Endothelial cell of umbilical vein (primary cell): ENCODE measurements at regions not wholly inside any gene's neighbourhood (a gene's known extent, or its start where the extent isn't known, plus 50 kb on each side); places are given as distances from the start of the nearest gene placed in this dataset.

Source experiments
- BruUV-seq: library from RNA; stranded (reverse); fragments of 400-500 nt; replicated peaks from 2 replicates; lab custom pipeline; 2021; lab: Mats Ljungman, UMichigan
- CTCF ChIA-PET: fragments of 300-600, 350-600 bp; sonication (Branson Sonifier 250); formaldehyde crosslinking; loops from one replicate; lab custom pipeline; 2021; ENCODE audit warnings: antibody characterized with exemption, inconsistent platforms; lab: Charles Lee
- POLR2A ChIA-PET: fragments of 300-600, 350-600 bp; sonication (Branson Sonifier 250); formaldehyde crosslinking; loops from one replicate; lab custom pipeline; 2021; ENCODE audit warnings: antibody characterized with exemption, inconsistent platforms; lab: Charles Lee
- DNase-seq: peaks from one replicate; pipeline ENCODE4 v3.0.0-alpha.2; 2011; ENCODE audit warnings: low read depth, low spot score
- FAIRE-seq: peaks from 2 replicates; lab custom pipeline; 2011; peaks lifted over from hg19 to GRCh38; lab: Jason Lieb, UNC
- H2AFZ ChIP-seq: 2 replicates; pipeline ENCODE4 v1.6.0; 2012; ENCODE audit warnings: low read depth, low read length, control low read depth, inconsistent platforms
- H3K27ac ChIP-seq: 2 replicates; pipeline ENCODE4 v1.5.1; 2011; ENCODE audit warnings: low read depth, mild to moderate bottlenecking, control low read depth, low read length, moderate library complexity; ENCODE audit not compliant: insufficient read depth
- H3K27me3 ChIP-seq, 2 experiments: 2 replicates each; pipeline versions ENCODE4 v1.6.0 to v1.6.1; 2011; ENCODE audit warnings: low read length in 2 of 2, mixed read lengths in 1 of 2; ENCODE audit not compliant: control insufficient read depth in 2 of 2, insufficient read depth in 2 of 2
- H3K36me3 ChIP-seq, 2 experiments: 2 replicates in 1 of 2; 3 replicates in 1 of 2; pipeline ENCODE4 v1.5.1; 2011; ENCODE audit warnings: low read length in 2 of 2, mild to moderate bottlenecking in 1 of 2, moderate library complexity in 1 of 2; ENCODE audit not compliant: control insufficient read depth in 2 of 2, insufficient read depth in 2 of 2; ENCODE audit errors: extremely low read depth in 1 of 2
- H3K4me1 ChIP-seq: 3 replicates; pipeline ENCODE4 v1.5.1; 2011; ENCODE audit warnings: mild to moderate bottlenecking, low read length; ENCODE audit not compliant: control insufficient read depth, insufficient read depth; ENCODE audit errors: extremely low read depth
- H3K4me2 ChIP-seq: 2 replicates; pipeline ENCODE4 v1.6.1; 2011; ENCODE audit warnings: low read length, control low read depth, mixed read lengths; ENCODE audit not compliant: insufficient read depth
- H3K4me3 ChIP-seq, 3 experiments: fragments of 200-600 bp in 1 of 3; sonication (generic), shearing (Covaris generic) in 1 of 3; replicated peaks in 1 of 3; 2 replicates each; pipeline ENCODE4 v1.5.1; 2011 to 2016; ENCODE audit warnings: control low read depth in 3 of 3, low read length in 3 of 3, mild to moderate bottlenecking in 2 of 3, inconsistent platforms in 1 of 3, low read depth in 1 of 3, moderate library complexity in 1 of 3; ENCODE audit not compliant: insufficient read depth in 1 of 3
- H3K79me2 ChIP-seq: 2 replicates; pipeline ENCODE4 v1.6.0; 2012; ENCODE audit warnings: low read length, inconsistent platforms; ENCODE audit not compliant: control insufficient read depth, insufficient read depth
- H3K9ac ChIP-seq: replicated peaks from 2 replicates; pipeline ENCODE3; 2011; ENCODE audit warnings: low read length, control low read depth; ENCODE audit not compliant: insufficient read depth; ENCODE audit errors: extremely low read depth
- H3K9me1 ChIP-seq: replicated peaks from 3 replicates; pipeline ENCODE4 v1.6.0; 2011; ENCODE audit warnings: mild to moderate bottlenecking, low read length; ENCODE audit not compliant: control insufficient read depth, insufficient read depth; ENCODE audit errors: extremely low read depth
- H3K9me3 ChIP-seq: replicated peaks from 2 replicates; pipeline ENCODE4 v1.5.1; 2012; ENCODE audit warnings: low read length, inconsistent platforms; ENCODE audit not compliant: control insufficient read depth, insufficient read depth
- H4K20me1 ChIP-seq: replicated peaks from 2 replicates; pipeline ENCODE3; 2011; ENCODE audit warnings: mild to moderate bottlenecking, low read length; ENCODE audit not compliant: control insufficient read depth, insufficient read depth; ENCODE audit errors: extremely low read depth
- CTCF ChIP-seq, 2 donors: IDR thresholded peaks; 1 replicate in 1 of 2; 2 replicates in 1 of 2; pipeline ENCODE4 v1.5.1; 2011; ENCODE audit warnings: low read length in 2 of 2, mild to moderate bottlenecking in 2 of 2, moderate library complexity in 2 of 2, control low read depth in 1 of 2, inconsistent platforms in 1 of 2, low read depth in 1 of 2; ENCODE audit not compliant: insufficient read depth in 1 of 2; ENCODE audit errors: extremely low read depth in 1 of 2
- EZH2 ChIP-seq: IDR thresholded peaks from 2 replicates; pipeline ENCODE4 v1.6.1; 2012; ENCODE audit warnings: borderline replicate concordance, low read depth, mild to moderate bottlenecking, moderate library complexity, low read length, inconsistent platforms; ENCODE audit not compliant: severe bottlenecking
- FOS ChIP-seq: IDR thresholded peaks from 2 replicates; pipeline ENCODE4 v1.6.1; 2011; ENCODE audit warnings: mild to moderate bottlenecking, low read length, moderate library complexity, borderline replicate concordance; ENCODE audit not compliant: insufficient read depth
- GATA2 ChIP-seq: IDR thresholded peaks from 2 replicates; pipeline ENCODE4 v1.7.0; 2011; ENCODE audit warnings: low read depth, mild to moderate bottlenecking, moderate library complexity, mixed read lengths, low read length; ENCODE audit not compliant: insufficient read length, insufficient read depth
- JUN ChIP-seq: IDR thresholded peaks from 2 replicates; pipeline ENCODE4 v1.6.1; 2011; ENCODE audit warnings: borderline replicate concordance, low read depth; ENCODE audit not compliant: insufficient read length, insufficient read depth
- MAX ChIP-seq: IDR thresholded peaks from 2 replicates; pipeline ENCODE4 v1.6.1; 2011; ENCODE audit not compliant: insufficient read depth, insufficient read length
- MYC ChIP-seq: IDR thresholded peaks from one replicate; pipeline ENCODE4 v1.6.1; 2011; ENCODE audit warnings: mild to moderate bottlenecking, low read depth, low read length
- POLR2A ChIP-seq: IDR thresholded peaks from 2 replicates; pipeline ENCODE4 v1.6.1; 2012; ENCODE audit warnings: low read depth, mild to moderate bottlenecking, control low read depth, low read length
- POLR2AphosphoS5 ChIP-seq: IDR thresholded peaks from 2 replicates; pipeline ENCODE4 v1.6.1; 2012; ENCODE audit warnings: low read depth, mild to moderate bottlenecking, control low read depth, low read length, moderate library complexity; ENCODE audit not compliant: insufficient read depth
- dilution Hi-C: fragments of 300-500 bp; cut with MboI; formaldehyde crosslinking; loops from one replicate; pipeline ENCODE4 v1.15.0; 2019; ENCODE audit warnings: low sequenced_read_pairs; ENCODE audit not compliant: extremely low pct_ligation_motif_present
- intact Hi-C: fragments of 100-400 bp; cut with micrococcal nuclease; formaldehyde crosslinking; loops from one replicate; pipeline ENCODE4 v1.10.0; 2022

- Histone ChIP-seq H3K36me3 (no peaks in the 10 kb centered on the region), H3K9ac (no peak overlapping the region), H4K20me1 (no peaks in the 10 kb centered on the region), H3K27me3 (no peaks in the 10 kb centered on the region), H3K4me2 (no peak overlapping the region), H3K9me3 (no peaks in the 10 kb centered on the region), H3K79me2 (no peaks in the 10 kb centered on the region), H3K9me1 (no peaks in the 10 kb centered on the region), H3K4me3 (no peak overlapping the region), H3K4me1 (no peaks in the 10 kb centered on the region), H2AFZ (no peak overlapping the region), H3K27ac (no peak overlapping the region)
- dilution Hi-C loops, result no loop called here
- DNase-seq (no peak), FAIRE-seq (no peak)
- TF ChIP-seq MYC, result no peak
- no peak for TF ChIP-seq POLR2A
- TF ChIP-seq EZH2, result no peak
- no TSS peak for BruUV-seq
- POLR2A ChIA-PET, result no interaction called here
- CTCF ChIA-PET, result interaction anchor here (0.6 kb wide), 1 partner anchor 128 kb away, joined by 3 read pairs; no protein-coding TSS in a partner anchor
- intact Hi-C loops, result no loop called here
These were observed 108.3 kb upstream of the MEOX2 start for GRCh38 chr7:15794801-15795200.

- Histone ChIP-seq H3K4me2 (no peak overlapping the region), H3K9me3 (no peaks in the 10 kb centered on the region), H3K4me1 (no peaks in the 10 kb centered on the region), H3K9me1 (no peaks in the 10 kb centered on the region), H3K79me2 (no peaks in the 10 kb centered on the region), H4K20me1 (no peaks in the 10 kb centered on the region), H3K4me3 (no peak overlapping the region), H3K27ac (no peak overlapping the region), H3K9ac (no peak overlapping the region), H3K27me3 (no peaks in the 10 kb centered on the region), H3K36me3 (no peaks in the 10 kb centered on the region), H2AFZ (no peak overlapping the region)
- BruUV-seq, result no TSS peak
- dilution Hi-C loops, result no loop called here
- FAIRE-seq (no peak), DNase-seq (no peak)
- TF ChIP-seq POLR2A (no peak), JUN (no peak), EZH2 (no peak), MYC (no peak), CTCF (IDR thresholded peaks at IDR 0.05; ENCODE audit: extremely low read depth in 1 of 2, insufficient read depth in 1 of 2, low read depth in 1 of 2, low read length in 2 of 2) (no peak), FOS (no peak), POLR2AphosphoS5 (no peak), GATA2 (no peak), MAX (no peak)
- ChIA-PET CTCF (interaction anchor here (1.7 to 1.9 kb wide), 2 partner anchors 14 to 64 kb away, joined by 4 to 6 read pairs; no protein-coding TSS in a partner anchor), POLR2A (no interaction called here)
- intact Hi-C loops, result loop anchor here (5.0 kb wide), 1 partner anchor 53 kb away; no protein-coding TSS in a partner anchor
These were observed 98.2 kb upstream of the MEOX2 start for GRCh38 chr7:15784694-15785030.
